Liver (tissue), 8 donors: ENCODE measurements at regions not wholly inside any gene's neighbourhood (a gene's known extent, or its start where the extent isn't known, plus 50 kb on each side); places are given as distances from the start of the nearest gene placed in this dataset.

Source experiments
- DNase-seq: peaks from one replicate; pipeline ENCODE4 v3.0.0-alpha.2; 2017; ENCODE audit warnings: low spot score
- H3K27ac ChIP-seq, 2 donors: one replicate each; pipeline ENCODE4 v1.7.0; 2013; ENCODE audit warnings: inconsistent platforms in 2 of 2, low read length in 2 of 2, control low read depth in 1 of 2, low read depth in 1 of 2, mild to moderate bottlenecking in 1 of 2
- H3K27me3 ChIP-seq, 4 donors: one replicate each; pipeline versions ENCODE4 v1.6.1 to v1.7.0; 2013; ENCODE audit warnings: low read length in 3 of 4, inconsistent platforms in 1 of 4, mild to moderate bottlenecking in 1 of 4, moderate library complexity in 1 of 4; ENCODE audit not compliant: control insufficient read depth in 4 of 4, insufficient read depth in 4 of 4
- H3K36me3 ChIP-seq, 4 donors: one replicate each; pipeline versions ENCODE4 v1.6.1 to v1.7.0; 2013; ENCODE audit warnings: low read length in 3 of 4, mild to moderate bottlenecking in 3 of 4, low read depth in 1 of 4, moderate library complexity in 1 of 4; ENCODE audit not compliant: control insufficient read depth in 4 of 4, insufficient read depth in 3 of 4
- H3K4me1 ChIP-seq, 4 donors: one replicate each; pipeline versions ENCODE4 v1.6.1 to v1.7.0; 2013; ENCODE audit warnings: low read length in 3 of 4, mild to moderate bottlenecking in 3 of 4, moderate library complexity in 1 of 4; ENCODE audit not compliant: control insufficient read depth in 4 of 4, insufficient read depth in 4 of 4
- H3K4me3 ChIP-seq, 3 donors: one replicate each; pipeline versions ENCODE4 v1.6.1 to v1.7.0; 2013; ENCODE audit warnings: low read length in 3 of 3, control low read depth in 1 of 3, low read depth in 1 of 3, mild to moderate bottlenecking in 1 of 3
- H3K9ac ChIP-seq, 2 donors: one replicate each; pipeline ENCODE4 v1.7.0; 2013; ENCODE audit warnings: low read length in 2 of 2, mild to moderate bottlenecking in 2 of 2, moderate library complexity in 2 of 2, control low read depth in 1 of 2, low read depth in 1 of 2
- H3K9me3 ChIP-seq, 4 donors: one replicate each; pipeline versions ENCODE4 v1.6.1 to v1.7.0; 2013; ENCODE audit warnings: low read length in 3 of 4; ENCODE audit not compliant: control insufficient read depth in 4 of 4
- ATF3 ChIP-seq: IDR thresholded peaks from 2 replicates; pipeline ENCODE4 v1.6.1; 2016; ENCODE audit warnings: antibody characterized with exemption
- CTCF ChIP-seq: fragments of 150-350 bp; IDR thresholded peaks from 2 replicates; pipeline ENCODE4 v1.5.1; 2017; ENCODE audit warnings: improper control_type of control experiment, low read depth, low read length; ENCODE audit not compliant: missing input control
- FOXA2 ChIP-seq: IDR thresholded peaks from 2 replicates; pipeline ENCODE4 v1.6.1; 2016; ENCODE audit warnings: antibody characterized with exemption
- GABPA ChIP-seq, 2 donors: IDR thresholded peaks in 1 of 2; conservative IDR thresholded peaks in 1 of 2; 2 replicates each; pipeline ENCODE4 v1.6.1; 2016; ENCODE audit warnings: antibody characterized with exemption in 2 of 2, mild to moderate bottlenecking in 1 of 2, moderate library complexity in 1 of 2
- MAX ChIP-seq: IDR thresholded peaks from 2 replicates; pipeline ENCODE4 v1.6.1; 2016; ENCODE audit warnings: antibody characterized with exemption
- NR2F2 ChIP-seq: IDR thresholded peaks from 2 replicates; pipeline ENCODE4 v1.6.1; 2016; ENCODE audit warnings: antibody characterized with exemption
- RAD21 ChIP-seq, 2 donors: IDR thresholded peaks; 2 replicates each; pipeline ENCODE4 v1.6.1; 2016; ENCODE audit warnings: antibody characterized with exemption in 2 of 2, mild to moderate bottlenecking in 2 of 2
- REST ChIP-seq: IDR thresholded peaks from 2 replicates; pipeline ENCODE4 v1.6.1; 2016; ENCODE audit warnings: antibody characterized with exemption, mild to moderate bottlenecking
- ZBTB33 ChIP-seq: IDR thresholded peaks from 2 replicates; pipeline ENCODE4 v1.6.1; 2016; ENCODE audit warnings: antibody characterized with exemption
- WGBS: extraction: QIAGEN DNeasy Blood & Tissue Kit; methylation state at CpG from one replicate; pipeline ENCODE4 v1.1.7; 2013; 5-methylcytosine and 5-hydroxymethylcytosine counted together
- donor health status: healthy.
- donor health status: healthy.
- donor health status: healthy.
- donor health status: healthy.
- donor health status: healthy.

GRCh38 chr3:82505079-82505756, 743.8 kb upstream of the GBE1 start:
- DNase-seq, result no peak
- no peak overlapping the region for H3K4me3 ChIP-seq
- H3K27ac ChIP-seq, result no peak overlapping the region
- H3K27me3 ChIP-seq, result no peaks in the 10 kb centered on the region
- H3K9me3 ChIP-seq, result peaks cover 0 to 1% (median 0%) of the 10 kb centered on the region in 4 donors
- no peaks in the 10 kb centered on the region for H3K36me3 ChIP-seq
- no peak overlapping the region for H3K9ac ChIP-seq
- H3K4me1 ChIP-seq, result peaks cover 0 to 2% (median 0%) of the 10 kb centered on the region in 4 donors
- TF ChIP-seq REST, result no peak
- TF ChIP-seq CTCF, result no peak
- TF ChIP-seq ATF3, result no peak
- TF ChIP-seq FOXA2, result no peak
- TF ChIP-seq ZBTB33, result no peak
- TF ChIP-seq RAD21 (IDR thresholded peaks at IDR 0.05), result no peak
- TF ChIP-seq MAX, result no peak
- no peak for TF ChIP-seq GABPA (IDR thresholded peaks at IDR 0.05 in 1 of 2, conservative IDR thresholded peaks at IDR 0.05 in 1 of 2)
- WGBS, result 93% methylated on average over 17 of the region's 17 CpGs

- H3K4me3 ChIP-seq, result no peak overlapping the region
- no peak overlapping the region for H3K27ac ChIP-seq
- no peaks in the 10 kb centered on the region for H3K9me3 ChIP-seq
- TF ChIP-seq REST (no peak), ZBTB33 (no peak), ATF3 (no peak), RAD21 (IDR thresholded peaks at IDR 0.05) (no peak), NR2F2 (no peak), FOXA2 (no peak), CTCF (no peak)
- peaks cover 0 to under 1% (median 0%) of the 10 kb centered on the region in 4 donors for H3K4me1 ChIP-seq
- peaks cover 0 to 3% (median 0%) of the 10 kb centered on the region in 4 donors for H3K27me3 ChIP-seq
- WGBS, result 85% methylated on average over 11 of the region's 11 CpGs
- no peaks in the 10 kb centered on the region for H3K36me3 ChIP-seq
- no peak overlapping the region for H3K9ac ChIP-seq
- DNase-seq, result no peak
Observed at GRCh38 chr3:82498186-82498585, 736.7 kb upstream of the GBE1 start.
